ENCODE measurements at regions not wholly inside any gene's neighbourhood (a gene's known extent, or its start where the extent isn't known, plus 50 kb on each side); places are given as distances from the start of the nearest gene placed in this dataset.
"Not testable (repeated sequence)": the region's sequence is repeated elsewhere in the genome, so short reads cannot be mapped to it uniquely, and the experiment has no call there.

DNA sequence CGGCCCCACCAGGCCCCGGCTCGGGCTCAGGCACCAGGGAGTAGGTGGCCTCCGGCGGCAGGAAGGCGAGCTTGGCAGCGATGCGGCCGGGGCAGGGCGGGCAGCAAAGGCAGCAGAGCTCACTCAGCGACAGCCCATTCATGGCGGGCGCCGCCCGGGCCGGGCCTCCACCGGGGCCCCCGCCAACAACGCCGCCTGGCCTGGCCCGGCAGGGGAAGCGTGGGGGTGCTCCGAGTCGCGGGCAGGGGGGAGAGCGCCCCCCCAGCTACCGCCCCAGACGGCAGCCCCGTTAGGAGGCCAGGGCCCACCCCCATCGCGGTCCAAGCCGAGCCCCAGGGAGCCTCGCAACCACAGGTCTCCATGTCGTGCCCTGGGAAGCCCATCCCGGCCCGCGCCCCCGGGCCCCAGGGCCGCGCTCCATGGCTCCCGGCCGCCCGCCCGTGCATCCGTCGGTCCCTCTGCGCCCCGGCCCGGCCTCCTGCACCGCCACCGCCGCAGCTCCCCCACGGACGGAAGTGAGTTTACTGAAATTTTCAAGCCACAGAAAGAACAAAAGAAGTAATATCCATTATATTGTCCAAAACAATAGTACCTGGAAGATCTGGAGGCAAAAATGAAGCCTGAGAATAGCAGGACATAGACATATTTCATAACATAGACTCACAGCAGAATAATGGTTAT lies 126.6 kb upstream of the VPREB1 start:
- not testable (repeated sequence) for DNase-seq

DNA sequence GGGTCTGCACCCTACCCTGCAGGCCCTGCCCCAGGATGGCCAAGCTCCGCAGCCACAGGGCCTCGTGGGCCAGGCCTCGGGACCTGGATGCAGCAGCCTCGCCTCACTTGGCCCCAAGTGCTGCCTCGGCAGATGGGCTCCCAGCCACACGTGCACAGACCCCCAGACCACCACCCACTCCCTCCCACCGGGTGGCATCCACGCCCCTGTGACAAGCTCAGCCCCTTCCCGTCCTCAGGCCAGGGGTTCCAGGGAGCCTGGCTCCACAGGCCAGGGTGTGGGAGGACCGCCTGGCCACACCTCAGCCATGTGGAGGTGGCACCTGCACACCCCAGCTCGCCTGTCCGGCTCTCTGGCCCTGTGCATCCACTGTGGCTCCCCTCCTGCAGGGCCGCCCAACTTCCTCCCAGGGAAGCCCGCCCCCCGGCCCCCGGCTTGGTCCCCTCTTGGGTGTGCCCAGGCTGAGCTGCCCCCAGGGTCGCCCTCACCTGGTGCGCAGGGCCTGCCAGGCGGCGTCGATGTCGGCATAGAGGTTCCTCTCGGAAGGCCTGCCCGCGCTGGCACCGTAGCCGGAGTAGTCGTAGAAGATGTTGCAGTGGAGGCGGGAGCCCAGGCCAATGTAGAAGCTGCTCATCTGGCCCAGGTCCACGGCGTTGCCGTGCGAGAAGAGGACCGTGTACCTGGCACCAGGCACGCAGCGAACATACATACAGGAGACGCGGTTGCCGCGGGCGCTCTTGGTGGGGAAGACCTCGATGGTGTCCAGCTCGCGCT lies 127.4 kb upstream of the VPREB1 start:
- DNase-seq = not testable (repeated sequence)

DNA sequence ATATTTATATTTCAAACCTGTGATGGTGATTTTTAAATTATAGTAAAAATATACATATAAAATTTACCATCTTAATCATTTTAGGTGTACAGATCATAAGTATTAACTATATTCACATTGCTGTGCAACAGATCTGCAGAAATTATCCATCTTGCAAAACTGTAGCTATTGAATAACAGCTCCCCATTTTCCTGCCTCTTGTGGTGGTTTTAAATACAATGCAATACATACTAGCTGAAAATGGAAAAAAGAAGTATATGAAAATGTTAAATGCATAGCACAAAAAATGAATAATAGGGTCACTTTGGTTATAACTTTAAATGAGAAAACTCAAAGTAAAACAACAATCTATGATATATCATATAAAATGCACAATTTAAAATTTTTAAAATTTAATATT lies 130.9 kb upstream of the VPREB1 start:
- no peak for DNase-seq

DNA sequence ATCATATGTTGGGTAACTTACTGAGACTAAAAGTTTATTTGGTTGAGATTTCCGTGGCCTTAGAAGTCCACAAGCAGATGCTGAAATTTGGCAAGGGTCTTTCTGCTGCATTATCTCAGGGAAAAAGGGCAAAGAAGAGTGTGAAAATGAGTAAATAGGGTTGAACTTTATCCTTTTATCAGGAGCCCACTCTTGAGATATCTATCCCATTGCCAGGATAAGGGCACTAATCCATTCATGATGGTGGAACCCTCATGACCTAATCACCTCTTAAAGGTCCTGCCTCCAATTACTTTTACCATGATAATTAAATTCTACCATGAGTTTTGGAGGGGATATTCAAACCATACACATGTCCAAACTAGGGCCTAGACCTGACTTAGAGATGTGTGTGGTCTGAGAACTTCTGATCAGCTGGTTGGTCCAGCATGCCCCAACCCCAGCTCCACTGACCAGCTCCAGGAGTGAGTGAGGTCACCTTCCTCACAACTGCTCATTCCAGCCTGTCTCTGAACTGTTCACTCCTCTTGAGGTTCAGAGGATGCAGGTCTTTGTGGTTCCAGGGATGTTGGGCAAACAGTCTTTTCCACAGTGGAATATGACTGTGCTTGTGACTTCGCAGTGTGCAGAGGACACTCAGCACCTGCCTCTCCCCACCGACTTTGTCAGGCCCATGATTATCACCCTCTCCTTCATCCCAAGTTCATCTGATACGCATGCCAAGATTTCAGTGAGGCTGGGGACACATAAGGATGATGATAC lies 130.1 kb upstream of the TOP3B start:
- no peak for DNase-seq

DNA sequence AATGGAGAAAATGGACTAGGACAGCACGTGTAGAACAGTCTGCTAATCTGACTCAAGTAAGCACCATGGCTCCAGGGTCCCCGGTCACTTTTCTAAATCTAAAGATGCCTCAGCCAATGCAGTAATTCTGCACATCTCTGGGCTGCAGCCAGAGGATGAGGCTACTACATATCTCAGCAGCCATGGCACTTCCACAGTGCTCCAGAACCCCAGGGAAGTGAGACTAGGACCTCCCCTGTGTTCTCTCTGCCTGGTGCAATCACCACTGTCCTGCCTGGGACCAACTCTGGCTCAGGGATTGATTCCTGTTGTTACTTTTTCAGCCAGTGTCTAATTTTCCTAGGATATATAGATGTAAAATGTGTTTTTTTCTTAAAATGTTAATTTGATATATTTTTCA lies 129.4 kb upstream of the TOP3B start:
- DNase-seq = no peak

DNA sequence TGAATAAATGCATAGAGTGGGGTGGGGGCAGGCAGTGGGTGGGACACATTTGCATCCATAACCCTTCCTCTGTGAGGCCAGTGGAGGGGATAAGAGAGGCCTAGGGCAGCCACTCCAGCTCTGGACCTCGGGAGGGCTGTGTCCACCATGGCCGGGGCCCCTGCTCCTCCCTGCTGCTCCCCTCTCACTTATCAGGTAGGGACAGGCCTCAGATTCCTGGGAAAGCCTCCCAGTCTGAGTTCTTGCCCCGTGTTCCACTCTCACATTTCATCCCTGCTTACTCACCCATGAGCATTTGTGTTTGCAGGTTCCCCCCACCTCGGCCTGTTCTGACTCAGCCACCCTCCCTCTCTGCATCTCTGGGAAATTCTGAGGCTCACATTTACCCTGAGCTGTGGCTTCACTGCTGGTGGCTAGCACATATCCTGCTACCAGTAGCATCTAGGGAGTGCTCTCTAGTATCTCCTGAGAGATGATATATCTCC lies 128.7 kb upstream of the TOP3B start:
- DNase-seq = no peak

DNA sequence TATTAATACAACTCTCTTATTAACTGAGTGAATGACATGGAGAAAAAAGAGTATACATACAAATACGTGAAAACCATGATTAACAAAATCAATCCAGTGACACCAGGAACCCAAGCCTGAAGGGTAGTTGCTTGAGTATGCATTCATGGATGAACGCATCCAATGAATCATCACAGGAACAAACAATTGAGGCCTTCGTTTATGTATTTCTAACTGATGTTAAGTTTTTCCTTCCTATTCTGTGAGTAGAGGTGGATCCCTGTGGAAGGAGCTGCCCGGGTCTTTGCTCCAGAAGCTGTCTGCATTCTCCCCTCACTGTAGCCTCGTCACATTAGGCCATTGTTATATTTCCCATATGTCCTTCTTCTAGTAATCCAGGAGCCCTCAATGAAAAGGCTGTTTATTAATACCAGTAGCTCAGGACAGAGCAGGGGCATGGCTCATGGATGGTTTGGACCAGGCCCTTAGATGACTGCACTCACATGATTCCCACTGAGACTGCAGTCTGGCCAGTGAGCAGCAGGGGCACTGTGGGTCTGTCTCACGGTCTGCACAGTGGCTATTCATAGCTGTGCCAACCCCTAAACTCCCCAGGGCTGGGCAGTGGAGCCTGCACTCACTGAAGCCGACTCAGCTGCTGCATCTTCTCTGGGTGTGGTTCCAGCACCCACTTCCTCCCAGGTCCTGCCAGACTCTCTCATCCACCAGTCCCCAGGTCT lies 128.1 kb upstream of the TOP3B start:
- no peak for DNase-seq

DNA sequence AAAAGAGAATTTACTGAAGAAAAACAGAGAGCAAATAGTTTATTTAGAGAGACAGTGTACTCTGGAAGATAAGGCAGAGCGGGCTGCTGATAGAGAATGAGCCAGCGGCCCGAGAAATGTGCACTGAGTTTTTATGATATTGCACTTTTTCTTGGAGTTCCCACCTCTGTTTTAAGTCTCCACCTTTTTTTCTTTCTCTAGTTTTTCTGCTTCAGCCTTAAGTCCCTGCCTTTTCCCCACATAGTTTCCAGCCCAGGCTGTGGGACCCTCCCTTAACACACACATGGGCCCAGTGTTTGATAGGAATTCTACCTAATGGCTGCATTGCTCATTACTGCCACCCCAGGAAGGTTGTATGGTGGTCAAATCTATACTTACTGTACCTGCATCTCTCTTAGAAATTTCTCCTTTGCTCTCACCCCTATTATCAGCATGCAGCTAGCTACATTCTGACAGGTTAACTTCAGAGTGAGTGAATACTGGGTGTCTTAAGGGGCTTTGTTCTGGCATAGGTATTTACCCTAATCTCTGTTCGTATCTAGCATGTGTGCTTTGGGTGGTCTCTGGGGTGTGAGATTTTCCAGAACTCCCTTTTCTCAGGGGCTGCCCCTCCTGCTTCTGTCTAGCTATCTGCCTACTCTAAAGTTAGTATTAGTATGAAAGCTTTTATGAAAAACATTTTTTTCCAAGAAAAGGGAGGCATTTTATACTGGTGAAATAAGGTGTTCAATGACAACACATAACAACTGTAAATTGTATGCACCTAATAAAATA lies 127.3 kb upstream of the TOP3B start:
- DNase-seq = no peak

DNA sequence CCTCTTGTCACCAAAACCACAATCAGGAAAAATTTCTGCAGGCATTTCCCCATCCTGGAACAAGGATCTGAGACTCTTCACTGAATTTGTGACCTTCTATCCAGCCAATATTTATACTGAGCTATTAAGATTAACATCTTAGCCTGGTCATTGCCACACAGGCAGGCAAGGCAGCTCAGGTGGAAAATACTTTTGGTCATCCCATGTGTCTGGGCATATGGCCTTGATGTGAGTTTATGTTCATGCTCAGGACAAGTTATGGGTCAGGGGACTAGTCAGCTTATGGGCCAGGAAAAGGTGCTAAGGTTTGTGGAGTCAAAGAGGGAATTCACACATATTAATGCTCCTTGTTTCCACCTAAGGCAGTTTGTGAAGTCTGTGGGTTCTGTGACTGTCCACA lies 124.3 kb upstream of the TOP3B start:
- no peak for DNase-seq

DNA sequence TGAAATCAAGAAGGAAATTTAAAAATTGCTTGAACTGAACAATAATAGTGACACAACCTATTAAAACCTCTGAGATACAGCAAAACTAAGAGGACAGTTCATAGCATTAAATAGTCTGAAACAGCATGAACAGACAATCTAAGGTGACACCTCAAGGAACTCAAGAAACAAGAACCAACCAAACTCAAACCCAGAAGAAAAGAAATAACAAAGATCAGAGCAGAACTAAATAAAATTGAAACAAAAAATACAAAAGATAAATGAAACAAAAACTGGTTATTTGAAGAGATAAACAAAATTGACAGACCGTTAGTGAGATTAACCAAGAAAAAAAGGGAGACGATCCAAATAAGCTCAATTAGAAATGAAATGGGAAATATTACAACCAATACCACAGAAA lies 122.8 kb upstream of the TOP3B start:
- no peak for DNase-seq

DNA sequence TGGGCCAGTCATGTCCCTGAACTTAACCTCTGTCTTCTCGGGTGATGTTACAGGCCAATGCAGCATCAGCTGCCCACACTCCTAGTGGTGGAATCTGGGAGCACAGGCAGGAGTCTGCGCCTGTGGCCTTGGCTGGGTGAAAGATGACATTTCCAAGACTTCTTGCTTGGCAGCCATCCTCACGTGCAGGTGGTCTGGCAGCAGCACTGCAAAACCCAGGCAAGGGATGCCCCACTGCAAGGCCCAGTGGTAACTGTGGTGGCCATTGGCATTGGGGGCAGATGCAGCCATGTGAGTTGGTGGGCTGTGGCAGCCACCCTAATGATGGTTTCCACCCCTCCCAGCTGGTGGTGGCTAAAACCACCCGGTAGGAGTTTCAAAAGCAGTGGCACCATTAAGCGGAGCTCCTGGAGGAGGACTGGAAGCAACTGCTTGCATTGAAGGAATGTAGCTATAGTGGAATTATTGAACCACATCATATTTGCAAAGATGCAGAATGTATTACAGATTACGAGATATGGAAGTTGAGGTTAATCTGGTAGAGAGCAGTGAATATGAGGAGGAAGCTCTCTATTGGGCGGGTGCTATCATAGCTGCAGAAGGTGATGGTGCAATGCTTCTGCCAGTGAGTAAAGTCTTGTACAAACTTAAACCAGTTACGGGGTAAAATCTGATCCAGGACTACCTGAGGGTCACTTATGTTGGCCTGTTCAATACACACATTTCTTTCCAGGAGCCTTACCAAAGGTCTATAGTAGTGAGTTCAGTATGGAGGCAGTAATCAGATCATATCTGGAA lies 120.7 kb upstream of the TOP3B start:
- no peak for DNase-seq

DNA sequence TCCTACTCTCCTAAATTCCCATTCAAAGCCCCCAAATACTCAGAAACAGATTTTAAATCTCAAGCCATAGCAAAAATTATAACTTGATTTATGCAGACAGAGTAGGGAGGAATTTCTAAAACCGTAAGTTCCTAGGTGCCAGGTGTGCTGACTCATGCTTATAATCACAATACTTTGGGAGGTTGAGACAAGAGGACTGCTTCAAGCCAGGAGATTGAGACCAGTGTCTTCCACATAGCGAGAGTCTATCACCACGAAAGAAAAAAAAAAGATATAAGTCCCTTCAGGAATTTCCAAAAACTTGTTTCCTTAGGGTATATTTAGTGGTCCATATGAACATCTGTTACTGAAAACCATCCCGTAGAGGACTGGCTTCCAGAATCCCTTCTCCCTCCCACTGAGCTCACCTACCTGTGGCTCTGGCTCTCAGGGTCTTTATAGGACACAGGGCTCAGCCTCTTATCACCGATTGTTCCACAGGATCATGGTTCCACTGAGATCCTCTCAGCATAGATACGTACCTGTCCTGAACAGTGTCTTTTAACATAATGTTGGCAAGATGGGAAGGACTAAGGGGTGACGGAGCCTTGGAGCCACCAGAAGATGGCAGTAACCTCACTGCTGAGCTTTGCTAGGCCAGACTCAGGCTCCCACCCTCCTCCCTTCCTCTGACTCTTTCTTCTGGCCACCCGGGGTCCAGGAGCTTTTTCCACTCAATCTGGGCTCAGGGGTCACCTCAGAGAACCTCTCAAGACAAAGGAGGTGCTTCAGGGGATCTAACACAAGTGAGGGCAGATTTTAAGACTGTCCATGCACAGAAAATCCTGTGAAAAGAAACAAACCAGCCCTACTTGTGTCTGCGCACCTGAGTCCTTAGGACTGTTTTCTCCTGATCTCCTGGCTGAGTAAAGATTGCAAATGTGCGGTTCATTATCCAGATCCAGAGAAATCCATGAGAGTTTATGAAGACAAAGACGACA lies 117.5 kb upstream of the TOP3B start:
- no peak for DNase-seq

DNA sequence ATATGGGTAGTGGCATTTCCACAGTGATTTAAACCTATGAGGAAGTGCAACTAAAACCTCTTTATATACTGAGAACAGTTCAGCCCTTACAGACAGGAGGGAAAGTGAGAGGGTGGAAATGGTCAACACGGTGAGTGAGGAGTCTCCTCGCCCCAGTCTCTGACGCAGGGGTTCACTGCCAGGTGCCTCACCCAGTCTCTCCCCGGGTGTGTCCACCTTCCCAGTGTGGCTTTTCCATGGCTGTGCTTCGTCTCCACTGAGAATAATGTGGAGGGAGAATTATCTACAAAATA lies 116.6 kb upstream of the TOP3B start:
- no peak for DNase-seq

DNA sequence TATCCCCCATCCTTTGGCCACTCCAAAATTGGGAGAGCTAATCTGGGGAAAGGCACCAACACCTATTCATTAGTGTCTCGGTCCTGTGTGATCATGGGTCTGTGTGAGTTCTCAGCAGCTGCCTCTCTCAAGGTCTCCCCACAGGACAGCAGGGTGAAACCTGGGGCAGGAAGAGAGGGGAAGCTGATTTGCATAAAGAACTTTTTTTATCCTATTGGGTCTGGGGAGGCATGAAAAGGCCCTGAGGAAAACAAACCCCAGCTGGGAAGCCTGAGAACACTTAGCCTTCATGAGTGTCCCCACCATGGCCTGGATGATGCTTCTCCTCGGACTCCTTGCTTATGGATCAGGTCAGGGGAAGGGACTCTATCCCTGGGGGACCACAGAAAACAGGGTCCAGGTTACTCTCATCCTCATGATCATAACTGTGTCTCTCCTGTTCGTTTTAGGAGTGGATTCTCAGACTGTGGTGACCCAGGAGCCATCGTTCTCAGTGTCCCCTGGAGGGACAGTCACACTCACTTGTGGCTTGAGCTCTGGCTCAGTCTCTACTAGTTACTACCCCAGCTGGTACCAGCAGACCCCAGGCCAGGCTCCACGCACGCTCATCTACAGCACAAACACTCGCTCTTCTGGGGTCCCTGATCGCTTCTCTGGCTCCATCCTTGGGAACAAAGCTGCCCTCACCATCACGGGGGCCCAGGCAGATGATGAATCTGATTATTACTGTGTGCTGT lies 116.0 kb upstream of the TOP3B start:
- no peak for DNase-seq

DNA sequence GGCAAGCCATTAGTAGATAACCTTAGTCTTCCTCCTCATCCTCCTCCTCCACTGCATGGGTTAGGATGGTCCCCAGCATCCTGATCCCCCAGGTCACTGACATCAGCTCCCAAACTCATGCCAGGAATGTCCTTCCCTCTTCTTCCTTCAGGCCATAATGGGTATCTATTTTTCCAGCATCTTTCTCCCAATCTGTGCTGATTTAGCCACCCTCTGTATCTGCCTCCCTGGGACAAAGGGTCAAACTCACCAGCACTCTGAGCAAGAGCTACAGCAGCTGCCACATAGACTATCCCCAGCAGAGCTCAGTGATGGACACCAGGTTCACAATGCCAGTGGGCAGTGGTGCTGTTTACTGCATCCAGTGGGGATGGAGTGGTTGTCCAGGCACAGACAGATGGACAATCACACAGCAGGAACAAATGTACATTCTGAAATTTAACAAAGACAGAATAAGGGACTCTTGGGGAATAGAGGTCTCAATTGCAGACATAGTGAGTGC lies 115.2 kb upstream of the TOP3B start:
- DNase-seq = no peak

DNA sequence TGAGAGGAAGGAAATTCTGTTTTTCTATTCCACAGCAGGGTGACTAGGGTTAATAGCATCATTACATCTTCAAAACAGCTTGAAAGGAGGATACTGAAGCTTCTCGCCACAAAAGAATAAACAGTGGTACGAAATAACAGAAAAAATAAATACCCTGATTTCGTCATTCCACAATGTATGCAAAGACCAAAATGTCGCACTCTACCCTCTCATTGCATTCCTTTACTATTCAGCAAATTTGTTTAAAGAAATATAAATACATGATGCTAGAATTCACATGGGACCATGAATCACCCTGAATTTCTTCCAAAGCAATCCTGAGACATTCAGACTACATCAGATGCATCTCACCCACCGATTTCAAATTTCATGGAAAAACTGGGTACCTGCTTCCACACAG lies 112.3 kb upstream of the TOP3B start:
- no peak for DNase-seq

DNA sequence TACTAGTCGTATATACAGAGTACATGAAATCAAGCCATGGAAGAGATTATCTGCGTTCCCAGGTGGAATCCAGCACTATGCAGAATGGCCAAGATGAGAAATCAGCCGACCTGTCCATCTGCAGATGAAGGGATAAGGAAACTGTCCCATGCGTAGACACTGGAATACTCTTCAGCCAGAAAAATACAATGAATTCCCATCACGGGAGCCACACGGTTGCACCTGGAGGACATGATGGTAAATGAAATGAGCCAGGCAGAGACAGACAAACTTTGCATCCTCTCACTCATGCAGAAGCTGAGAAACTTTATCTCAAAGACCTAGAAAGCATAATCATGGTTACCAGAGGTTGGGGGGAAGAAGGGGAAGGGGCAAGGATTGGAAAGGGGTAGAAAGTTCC lies 111.9 kb upstream of the TOP3B start:
- no peak for DNase-seq

DNA sequence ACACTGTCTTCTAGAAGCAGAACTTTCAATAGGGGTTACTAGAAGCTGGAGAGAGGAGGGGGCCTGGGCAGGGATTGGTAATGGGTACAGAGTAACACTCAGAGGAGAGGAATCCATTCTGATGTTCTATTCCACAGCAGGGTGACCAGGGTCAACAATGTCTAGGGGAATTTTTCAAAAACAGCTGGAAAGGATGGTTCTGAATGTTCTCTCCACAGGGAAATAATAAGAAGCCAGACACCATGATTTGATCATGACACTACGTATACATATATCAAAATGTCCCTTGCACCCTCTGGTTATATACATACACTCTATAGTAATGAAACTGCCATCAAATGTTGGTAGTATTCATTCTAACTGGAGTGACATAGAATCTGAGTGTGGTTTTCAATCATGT lies 111.2 kb upstream of the TOP3B start:
- no peak for DNase-seq

DNA sequence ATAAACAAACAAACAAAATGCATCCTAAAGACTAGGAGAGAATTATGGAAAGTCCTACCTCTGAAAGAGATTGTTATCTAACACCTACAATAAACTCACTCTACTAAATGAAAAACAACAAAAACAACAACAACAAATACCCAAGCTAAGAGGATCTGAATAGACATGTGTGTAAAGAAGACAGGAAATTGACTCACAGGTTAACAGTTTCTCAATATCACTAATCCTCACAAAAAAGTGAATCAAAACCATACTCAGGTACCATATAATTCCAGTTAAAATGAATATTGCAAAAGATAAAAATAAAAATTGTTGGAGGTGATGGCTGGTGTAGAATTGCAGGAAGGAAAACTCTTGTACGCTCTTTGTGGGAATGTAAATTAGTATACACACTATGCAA lies 110.4 kb upstream of the TOP3B start:
- no peak for DNase-seq

DNA sequence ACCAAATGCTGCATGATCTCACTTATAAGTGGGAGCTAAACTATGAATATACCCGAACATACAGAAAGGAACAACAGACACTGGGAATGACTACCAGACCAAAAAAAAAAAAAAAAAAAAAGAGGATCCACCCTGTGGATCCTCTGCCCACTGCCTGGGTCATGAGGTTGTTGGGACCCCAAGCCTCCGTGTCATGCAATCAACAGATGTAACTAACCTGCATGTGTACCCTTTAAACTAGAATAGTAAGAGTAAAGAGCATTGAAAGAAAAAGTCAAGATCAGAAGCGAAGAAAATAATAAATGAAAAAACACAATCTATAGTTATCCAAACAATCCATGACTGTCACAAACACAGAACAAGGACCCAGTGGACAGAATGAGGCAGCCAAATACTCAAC lies 109.5 kb upstream of the TOP3B start:
- DNase-seq = no peak
